LHCN-M2 (cell line): ENCODE measurements at regions not wholly inside any gene's neighbourhood (a gene's known extent, or its start where the extent isn't known, plus 50 kb on each side); places are given as distances from the start of the nearest gene placed in this dataset.
A peak's percentile ranks its signal among the peaks of the same experiment; 100 is the strongest.
"Not testable (repeated sequence)": the region's sequence is repeated elsewhere in the genome, so short reads cannot be mapped to it uniquely, and the experiment has no call there.

ENCODE experiments used
- DNase-seq: peaks from one replicate; pipeline ENCODE4 v3.0.0-alpha.2; 2012; ENCODE audit warnings: low read depth

- no peak for DNase-seq
These were observed 1252.3 kb upstream of the SEL1L start for GRCh38 chr14:82785756-82786482.

- DNase-seq, result no peak
These were observed 1252.8 kb upstream of the SEL1L start for GRCh38 chr14:82786483-82786880.

- no peak for DNase-seq
These were observed 1262.4 kb upstream of the SEL1L start for GRCh38 chr14:82796086-82796485.

GRCh38 chr14:82798276-82798675, 1264.6 kb upstream of the SEL1L start:
- no peak for DNase-seq

GRCh38 chr14:82805892-82806825, 1272.5 kb upstream of the SEL1L start:
- DNase-seq, result no peak

- no peak for DNase-seq
These were observed 1277.6 kb upstream of the SEL1L start for GRCh38 chr14:82811246-82811645.

- not testable (repeated sequence) for DNase-seq
These were observed 1280.7 kb upstream of the SEL1L start for GRCh38 chr14:82814339-82814738.

- DNase-seq, result no peak
These were observed 1296.9 kb upstream of the SEL1L start for GRCh38 chr14:82830596-82830995.

- DNase-seq, result no peak
These were observed 1302.8 kb upstream of the SEL1L start for GRCh38 chr14:82836256-82836950.

GRCh38 chr14:82837611-82838140, 1304.0 kb upstream of the SEL1L start:
- no peak for DNase-seq

- DNase-seq, result no peak
These were observed 1316.9 kb upstream of the SEL1L start for GRCh38 chr14:82850576-82850975.

- DNase-seq, result no peak
These were observed 1320.5 kb upstream of the SEL1L start for GRCh38 chr14:82854131-82854530.

GRCh38 chr14:82854901-82855300, 1321.2 kb upstream of the SEL1L start:
- DNase-seq, result no peak

GRCh38 chr14:82855912-82856391, 1322.3 kb upstream of the SEL1L start:
- peak; percentile 2 for DNase-seq

GRCh38 chr14:82861313-82861712, 1327.7 kb upstream of the SEL1L start:
- DNase-seq, result no peak

GRCh38 chr14:82872494-82872893, 1338.8 kb upstream of the SEL1L start:
- DNase-seq, result no peak

- no peak for DNase-seq
These were observed 1345.3 kb upstream of the SEL1L start for GRCh38 chr14:82878951-82879350.

GRCh38 chr14:82879949-82880535, 1346.4 kb upstream of the SEL1L start:
- no peak for DNase-seq

GRCh38 chr14:82886670-82887069, 1353.0 kb upstream of the SEL1L start:
- no peak for DNase-seq

GRCh38 chr14:82889701-82890100, 1356.0 kb upstream of the SEL1L start:
- no peak for DNase-seq

GRCh38 chr14:82896476-82896875, 1362.8 kb upstream of the SEL1L start:
- DNase-seq, result no peak
